SHP77 treated with DMSO at 0.1 percent for 48 hours (cell line): ENCODE measurements at regions not wholly inside any gene's neighbourhood (a gene's known extent, or its start where the extent isn't known, plus 50 kb on each side); places are given as distances from the start of the nearest gene placed in this dataset.

Experiments
- DNase-seq: peaks from one replicate; lab custom pipeline; 2025; lab: John Stamatoyannopoulos, UW

DNA sequence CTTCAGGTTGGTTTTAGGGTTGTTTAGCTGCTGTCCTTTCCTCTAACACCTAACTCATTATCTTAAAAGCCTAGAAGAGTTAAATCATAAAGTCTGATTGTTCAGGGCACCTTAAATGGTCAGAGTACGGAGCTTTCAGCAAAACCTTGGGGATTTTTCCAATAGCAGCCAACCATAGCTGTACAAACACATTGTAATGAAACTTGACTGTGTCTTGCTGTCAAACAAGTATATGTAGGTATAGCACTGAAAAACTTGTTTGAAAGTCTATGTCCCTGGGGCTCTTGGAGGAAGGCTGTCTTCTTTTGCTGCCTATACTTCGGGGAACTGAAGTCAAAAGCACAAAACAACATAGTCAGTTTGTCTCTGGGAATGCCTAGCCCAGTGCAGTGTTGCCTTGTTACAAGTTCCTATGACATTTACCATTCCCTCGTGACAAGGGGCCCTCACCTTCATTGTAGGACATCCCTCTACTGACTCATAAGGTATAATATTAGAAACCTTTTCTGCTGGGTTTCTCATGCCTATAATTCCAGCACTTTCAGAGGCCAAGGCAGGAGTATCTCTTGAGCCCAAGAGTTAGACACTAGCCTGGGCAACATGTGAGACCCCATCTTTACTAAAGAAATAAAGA, 474.5 kb upstream of the NBEA start:
- DNase-seq = no peak

DNA sequence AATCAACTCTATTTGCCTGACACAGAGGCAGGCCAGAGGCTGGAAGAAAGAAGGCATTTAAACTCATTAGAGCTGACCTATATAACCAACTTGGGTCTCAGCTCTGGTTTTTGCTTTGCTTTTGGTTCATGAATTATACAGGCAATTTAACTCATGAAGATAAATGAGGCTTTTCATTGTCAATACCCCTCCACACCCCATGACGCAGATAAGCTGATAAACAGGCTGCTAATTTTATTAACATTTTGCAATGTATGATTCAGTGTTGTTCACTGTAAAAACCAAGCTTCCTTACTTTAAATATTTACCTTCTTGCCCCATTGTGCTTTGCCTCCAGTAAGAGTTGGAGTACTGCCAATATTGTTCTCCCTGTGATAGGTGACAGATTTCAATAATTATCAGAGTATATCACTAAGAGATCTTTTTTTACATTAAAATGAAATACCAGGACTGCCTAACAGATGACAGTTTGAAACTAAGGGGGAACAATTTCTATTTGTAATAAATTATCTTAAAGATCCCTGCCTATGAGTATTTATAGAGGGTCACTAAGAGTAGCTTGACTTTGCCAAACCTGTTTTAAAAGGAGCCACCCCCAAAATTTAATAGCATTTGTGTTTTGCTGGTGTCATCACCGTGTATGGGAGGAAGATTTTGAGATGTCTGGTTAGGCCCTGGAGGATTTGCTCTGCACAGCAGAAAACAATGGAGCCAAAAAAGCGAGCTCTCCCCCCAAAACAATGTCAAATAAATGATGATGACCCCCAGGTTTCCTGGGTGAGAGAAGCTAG, 472.7 kb upstream of the NBEA start:
- DNase-seq = peak; percentile 75

DNA sequence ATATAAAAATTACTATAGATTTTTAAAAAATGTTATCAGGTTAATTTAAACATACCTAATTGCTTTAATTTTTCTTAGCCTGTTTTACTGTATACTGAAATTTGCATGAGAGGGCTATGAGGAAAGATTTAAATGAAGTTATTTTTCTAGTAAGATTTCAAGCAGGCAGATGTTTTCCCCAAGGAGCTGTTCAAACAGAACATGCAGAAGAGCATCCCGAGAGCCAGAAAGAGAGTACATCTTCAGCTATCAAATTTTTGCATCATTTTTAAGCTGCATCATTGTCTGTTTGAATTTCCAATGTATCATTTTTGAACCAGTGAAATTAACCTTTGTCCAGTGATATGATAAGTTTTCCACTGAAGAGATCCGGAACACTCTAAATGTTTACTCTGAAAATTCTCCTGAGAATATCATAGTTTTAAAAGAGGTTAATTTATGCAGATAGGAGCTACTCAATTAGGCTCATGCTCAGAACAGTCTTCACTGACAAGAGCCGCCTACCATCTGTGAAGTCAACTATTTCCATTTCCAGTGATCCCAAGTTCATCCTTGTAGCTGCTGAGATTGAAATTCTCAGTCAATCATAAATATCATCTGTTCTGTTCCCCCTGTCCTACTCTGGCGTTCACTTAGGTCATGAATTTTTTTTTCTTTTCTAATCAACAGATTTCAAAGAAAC, 467.7 kb upstream of the NBEA start:
- DNase-seq = no peak

DNA sequence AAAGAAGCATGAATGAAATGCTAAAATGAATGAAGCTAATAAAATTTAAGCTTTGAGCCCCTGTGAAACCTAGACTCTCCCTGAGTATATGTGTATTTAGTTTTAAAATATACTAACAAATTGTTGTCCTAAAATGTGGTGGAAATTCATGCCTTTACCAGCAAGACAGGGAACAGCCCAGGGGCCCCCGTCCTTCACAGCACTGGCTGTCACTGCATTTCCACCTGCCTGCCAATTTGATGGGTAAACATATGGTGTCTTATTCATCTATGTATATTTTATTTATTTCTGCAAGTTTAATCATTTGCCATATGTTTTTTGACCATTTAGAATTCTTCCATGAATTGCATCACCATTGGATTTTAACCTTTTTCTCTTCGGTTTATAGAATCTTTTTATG, 463.7 kb upstream of the NBEA start:
- no peak for DNase-seq

DNA sequence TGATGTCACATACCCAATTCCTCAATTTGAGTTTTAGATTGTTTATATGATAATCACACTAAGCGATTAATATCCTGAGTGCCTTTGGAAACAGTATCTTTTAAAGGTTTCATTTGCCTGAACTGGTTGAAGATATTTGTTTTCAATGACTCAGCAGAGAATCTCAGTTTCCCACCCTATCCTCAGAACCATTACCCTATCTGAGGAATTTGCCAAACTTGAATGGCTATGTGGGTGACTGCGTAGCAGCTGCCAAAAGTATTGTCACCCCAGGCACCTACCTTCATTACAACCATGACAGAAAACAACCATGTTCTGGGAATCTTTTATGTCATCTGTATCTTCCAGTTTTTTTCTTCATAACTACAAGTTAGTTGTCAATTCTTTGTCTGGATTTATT, 440.1 kb upstream of the NBEA start:
- DNase-seq = no peak

DNA sequence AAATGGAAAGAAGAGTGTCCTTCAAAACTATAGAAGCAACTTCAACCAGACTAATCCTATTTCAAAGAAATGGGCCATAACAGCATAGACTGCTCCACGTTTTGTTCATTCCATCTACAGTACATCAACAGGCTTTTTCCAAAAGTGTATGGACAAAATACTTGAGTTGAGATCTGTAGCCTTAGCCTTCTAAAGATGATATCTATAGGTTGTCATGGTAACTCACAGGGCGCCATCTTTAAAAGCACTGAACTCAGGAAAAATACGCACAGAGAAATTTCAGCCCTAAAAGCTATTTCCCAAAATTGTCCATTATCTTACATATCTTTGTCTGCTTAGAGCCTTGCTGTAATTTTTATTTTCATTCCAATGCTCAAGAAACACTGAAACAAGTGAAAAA, 439.4 kb upstream of the NBEA start:
- DNase-seq = no peak

DNA sequence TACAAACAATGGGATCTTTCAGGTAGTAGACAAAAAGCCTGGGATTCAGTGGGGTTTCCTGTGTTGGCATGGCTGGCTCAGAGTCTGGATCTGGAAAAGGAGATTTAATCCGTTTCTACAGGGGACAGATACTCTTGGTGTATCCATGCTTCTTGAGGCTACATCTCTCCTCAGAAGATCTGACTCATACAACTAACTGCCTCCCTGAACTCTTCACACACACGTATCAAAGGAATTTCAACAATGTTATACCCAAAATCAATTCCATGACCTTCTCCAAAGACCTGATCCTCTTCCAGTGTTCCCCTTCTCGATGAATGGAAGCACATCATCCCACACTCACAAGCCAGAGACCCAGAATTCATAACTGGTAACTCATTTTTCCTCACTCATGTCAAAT, 435.3 kb upstream of the NBEA start:
- DNase-seq = no peak

DNA sequence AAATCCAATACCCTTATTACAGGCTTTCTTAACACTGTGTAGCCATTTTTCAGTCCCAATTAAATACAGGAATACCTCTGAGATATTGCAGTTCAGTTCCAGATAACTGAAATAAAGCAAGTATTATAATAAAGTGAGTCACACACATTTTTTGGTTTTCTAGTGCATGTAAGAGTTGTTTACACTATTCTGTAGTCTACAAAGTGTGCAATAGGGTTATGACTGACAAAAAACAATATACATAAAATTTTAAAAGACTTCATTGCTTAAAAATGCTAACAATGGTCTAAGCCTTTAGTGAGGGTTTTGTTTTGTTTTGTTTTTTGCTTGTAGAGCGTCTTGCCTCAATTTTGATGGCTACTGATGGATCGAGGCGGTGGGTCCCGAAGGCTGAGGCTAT, 434.4 kb upstream of the NBEA start:
- DNase-seq = no peak

DNA sequence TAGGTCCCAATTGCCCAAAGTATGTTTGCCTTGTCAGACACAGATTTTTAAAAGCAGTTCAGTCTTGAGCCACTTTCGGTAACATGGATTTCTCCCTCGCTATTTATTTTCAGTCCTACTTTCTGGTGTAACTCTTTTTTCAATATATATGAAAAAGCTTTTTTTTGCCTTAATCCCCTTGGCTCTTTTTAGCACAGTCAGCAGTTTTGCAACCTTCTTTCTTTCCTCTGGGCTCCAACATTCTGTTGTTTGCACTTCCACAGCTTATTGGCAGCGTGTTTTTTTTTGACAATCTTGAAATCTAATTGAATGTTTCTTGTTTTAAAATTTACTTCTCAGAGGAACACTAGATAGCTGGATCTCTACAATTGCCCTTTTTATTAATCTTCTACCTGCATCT, 429.3 kb upstream of the NBEA start:
- no peak for DNase-seq

DNA sequence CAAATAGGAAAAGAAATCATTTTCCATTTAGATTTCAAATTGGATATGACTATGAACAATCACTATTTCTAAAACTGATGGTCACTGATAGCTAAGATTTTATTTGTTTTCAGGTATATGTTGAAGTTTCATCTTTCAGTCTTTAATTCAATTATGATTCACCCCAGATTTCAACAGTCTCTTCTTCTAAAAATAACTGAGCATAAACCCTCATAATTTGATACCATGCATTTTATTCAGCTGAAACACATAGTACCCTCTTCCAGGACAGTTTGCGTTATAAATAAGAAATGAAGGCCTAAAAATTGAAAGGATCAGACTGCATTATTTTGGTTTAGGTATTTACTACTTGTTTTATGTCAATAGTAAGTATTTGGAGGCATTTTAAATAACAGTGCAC, 428.5 kb upstream of the NBEA start:
- no peak for DNase-seq

DNA sequence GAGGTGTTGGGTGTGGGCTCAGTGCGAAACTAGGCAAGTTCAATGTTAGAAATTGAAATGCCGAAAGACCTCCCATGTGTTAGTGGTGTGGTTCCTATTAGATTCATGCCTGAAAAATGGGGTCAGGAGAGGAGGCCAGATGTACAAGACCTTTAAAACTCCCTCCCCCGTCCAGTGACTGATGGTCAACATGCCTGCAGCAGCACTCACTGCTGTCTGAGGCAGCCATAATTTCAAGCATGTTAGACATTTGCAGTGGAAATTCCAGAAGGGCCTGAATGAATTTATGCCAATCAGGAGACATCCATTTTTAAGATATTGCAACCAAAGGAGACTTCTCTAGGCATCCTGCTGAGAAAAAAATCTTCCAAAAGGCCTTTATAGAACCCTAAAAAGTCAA, 426.9 kb upstream of the NBEA start:
- no peak for DNase-seq

DNA sequence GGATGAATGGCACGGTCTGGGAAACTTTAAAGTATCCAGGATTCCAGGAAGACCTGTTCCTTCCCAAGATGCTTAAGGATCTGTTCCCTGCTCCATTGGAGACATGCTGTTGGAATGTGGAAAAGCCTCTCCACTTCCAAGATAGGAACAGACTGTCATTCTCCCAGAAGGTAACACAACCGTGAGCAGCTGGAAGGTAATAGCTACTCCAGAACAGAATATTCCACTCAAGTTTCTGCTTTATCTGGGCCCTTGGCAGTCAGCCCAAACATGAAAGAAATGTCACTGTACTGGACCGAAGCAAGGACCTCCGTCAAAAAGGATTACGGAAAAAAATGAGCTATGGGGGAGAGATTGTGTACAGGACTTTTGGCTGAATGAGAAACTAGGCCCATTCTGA, 420.9 kb upstream of the NBEA start:
- DNase-seq = no peak

DNA sequence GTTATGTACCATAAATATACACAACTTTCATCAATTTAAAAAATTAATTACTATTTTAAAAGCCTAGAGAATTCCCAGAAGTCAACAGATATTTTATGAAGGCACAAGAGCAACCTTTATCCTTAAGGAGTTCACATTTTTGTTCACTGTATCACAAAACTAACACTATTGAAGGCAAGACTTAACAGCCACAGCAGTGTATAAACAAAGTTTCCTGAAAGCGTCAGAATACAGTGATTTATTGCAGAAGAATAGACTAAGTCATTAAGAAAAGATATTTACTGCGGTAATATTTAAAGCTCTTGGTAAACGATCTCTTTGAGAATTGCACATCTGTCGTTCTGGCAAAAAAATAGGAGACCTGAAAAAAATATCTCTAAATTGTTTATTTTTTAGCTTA, 419.3 kb upstream of the NBEA start:
- no peak for DNase-seq

DNA sequence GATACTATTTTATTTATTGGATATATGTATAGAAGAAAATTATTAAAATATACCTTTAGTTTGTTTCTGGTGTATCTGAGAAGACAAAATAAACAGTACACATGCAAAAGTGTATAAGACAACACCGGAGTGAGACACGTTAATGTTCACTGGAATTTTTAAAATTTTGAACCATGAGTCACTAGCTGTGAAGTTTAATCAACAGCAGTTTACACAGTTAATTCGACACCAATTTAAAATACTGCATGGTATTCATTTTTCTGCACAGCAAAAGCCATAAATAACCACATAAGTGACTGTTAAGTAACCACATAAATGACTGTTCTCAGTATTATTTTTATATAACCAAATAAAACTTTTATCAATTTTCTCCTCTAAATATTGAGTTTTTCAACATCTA, 418.7 kb upstream of the NBEA start:
- DNase-seq = no peak

DNA sequence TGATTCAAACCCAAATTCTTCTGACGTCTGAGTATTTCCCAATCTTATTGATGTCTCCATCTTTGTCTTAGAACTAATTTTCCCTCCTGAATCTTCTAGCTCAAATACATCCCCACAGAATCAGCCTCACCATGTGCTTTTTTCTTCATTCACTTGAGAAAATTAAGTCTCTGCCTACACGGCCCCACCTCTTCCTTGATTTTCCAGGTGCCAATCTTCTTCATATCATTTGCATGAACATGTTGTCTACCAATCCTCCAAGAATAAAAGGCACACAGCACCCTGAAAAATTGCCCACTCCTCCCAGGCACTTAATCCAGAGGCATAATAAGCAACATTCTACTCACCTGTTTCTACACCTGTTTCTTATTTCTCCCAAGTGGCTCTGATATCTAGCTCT, 408.1 kb upstream of the NBEA start:
- no peak for DNase-seq

DNA sequence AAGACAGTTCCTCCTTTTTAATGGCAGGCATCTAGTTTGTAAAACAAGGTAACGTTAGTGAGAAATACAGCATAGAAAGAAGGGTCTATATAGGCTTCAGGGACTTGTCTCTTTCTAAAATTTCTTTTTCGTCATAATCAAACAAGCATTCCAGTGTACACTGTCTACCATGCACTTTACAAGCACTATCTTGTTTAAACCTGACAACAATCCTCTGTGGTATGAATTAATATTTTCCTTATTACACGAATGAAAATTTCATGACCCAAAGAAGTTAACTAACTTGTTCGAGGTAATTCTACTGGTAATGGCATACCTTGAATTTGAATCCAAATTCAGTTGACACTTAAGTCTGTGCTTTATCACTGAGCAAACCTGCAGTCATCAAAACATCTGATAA, 399.7 kb upstream of the NBEA start:
- DNase-seq = no peak

DNA sequence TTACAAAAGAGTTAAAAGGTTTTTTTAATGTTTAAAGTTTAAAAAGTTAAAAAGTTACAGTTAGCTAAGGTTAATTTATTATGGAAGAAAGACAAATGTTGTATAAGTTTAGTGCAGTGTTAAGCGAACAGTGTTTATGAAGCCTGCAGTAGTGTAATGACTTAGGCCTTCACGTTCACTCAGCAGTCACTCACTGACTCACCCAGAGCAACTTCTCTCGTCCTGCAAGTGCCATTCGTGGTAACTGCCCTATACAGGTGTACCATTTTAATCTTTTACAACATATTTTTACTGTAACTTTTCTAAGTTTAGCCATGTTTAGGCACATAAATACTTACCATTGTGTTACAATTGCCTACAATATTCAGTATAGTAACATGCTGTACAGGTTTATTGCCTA, 398.2 kb upstream of the NBEA start:
- no peak for DNase-seq

DNA sequence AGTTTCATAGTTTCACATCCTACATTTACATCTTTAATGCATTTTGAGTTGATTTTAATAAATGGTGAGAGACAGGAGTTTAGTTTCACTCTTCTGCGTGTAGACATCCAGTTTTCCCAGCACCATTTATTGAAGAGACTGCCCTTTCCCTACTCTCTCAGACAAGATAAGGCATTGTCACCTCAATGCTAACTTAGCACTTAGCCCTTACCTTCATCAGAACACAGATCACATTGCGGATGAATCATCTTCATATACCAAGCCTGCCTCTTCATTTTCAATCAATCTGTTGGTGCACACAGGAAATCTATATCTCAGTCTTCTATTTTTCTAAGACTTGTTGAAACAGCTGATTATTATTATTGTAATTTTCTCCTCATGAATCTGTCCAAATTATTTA, 396.6 kb upstream of the NBEA start:
- no peak for DNase-seq

DNA sequence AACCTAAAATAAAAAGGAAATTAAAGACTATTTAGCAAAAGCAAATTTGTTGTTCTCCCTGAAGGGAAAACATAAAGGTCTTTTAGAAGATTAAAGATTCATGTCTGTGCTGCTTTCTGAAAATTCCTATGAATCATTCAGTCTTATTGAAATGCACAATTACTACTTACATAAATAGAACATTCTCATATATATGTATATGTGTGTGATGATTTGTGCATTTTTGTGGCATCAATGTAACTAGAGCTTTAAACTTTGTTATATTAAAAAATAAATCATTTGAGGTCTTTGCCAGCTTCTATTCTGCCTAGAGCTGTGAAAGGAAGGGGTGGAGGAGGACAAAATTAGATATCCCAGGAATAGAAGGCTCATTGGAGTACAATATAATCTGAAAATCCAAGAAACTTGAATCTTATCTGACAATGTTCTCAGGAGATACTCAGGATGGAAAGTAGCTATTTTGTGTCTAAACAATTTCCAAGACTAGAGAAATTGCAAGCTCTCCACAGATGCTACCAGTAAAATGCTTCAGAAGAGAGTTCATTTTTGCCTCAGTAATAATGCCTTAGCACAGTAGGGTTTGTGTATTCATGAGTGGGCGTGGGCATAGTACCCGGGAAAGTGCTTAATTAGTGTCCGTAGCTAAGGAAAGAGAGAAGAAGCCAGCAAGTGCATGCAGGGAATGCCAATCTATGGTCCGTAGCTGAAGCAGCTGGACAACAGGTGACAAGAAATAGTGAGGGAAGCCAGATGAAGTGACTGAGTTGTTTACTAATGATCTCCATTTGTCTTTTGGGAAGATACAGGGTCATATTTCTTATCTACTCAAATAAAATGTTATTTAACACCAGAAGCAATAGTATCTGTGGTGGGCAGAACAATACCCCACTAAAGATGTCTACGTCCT, 395.5 kb upstream of the NBEA start:
- no peak for DNase-seq

DNA sequence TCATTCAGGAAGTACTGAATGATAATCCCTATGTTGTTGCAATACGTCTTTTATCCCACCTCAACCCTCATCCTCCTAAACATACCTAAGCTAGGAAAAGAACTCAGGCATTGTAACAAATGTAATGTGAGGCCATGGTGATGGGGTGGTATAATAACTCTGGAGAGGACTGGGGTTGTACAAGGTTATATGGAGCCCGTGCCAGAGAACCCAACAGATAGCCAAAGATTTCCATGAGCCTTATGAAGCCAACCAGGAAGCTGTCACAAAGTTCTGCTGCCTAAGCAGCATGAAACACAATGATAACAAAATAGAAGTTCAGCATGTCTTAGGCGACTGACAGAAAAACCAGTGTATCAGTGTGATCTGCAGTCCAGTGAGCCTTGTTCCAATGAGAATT, 394.1 kb upstream of the NBEA start:
- DNase-seq = no peak

DNA sequence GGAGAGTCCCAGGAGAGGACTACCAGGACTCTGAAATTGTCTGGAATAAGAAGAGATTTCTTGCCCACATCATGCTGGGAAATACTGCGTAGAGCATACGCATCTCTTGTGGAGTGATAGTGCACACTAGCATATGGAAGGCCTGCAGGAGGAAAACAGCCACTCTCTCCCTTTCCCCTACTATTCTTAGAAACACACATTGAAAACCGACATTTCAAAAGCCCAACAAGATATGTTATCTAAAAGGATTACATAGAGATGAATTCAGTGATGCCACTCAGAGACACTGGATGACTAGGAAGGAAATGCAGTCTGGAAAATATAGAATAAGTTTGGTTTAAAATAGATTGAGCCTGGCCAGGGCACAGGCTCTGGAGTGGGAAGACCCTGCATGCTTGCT, 388.7 kb upstream of the NBEA start:
- no peak for DNase-seq

DNA sequence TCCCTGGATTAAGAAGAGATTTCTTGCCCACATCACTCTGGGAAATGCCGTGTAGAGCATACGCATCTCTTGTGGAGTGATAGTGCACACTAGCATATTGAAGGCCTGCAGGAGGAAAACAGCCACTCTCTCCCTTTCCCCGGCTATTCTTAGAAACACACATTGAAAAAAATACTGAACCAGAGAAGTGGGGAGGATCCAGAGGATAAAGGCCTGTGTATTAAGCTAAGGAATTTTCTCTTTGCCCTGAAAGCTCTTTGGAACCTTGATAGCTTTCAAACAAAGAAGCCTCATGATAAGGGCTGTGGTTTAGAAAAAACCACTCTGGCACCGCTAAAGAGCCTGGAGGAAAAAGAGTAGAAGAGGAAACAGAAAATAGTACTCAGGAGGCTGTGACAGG, 386.1 kb upstream of the NBEA start:
- DNase-seq = no peak

DNA sequence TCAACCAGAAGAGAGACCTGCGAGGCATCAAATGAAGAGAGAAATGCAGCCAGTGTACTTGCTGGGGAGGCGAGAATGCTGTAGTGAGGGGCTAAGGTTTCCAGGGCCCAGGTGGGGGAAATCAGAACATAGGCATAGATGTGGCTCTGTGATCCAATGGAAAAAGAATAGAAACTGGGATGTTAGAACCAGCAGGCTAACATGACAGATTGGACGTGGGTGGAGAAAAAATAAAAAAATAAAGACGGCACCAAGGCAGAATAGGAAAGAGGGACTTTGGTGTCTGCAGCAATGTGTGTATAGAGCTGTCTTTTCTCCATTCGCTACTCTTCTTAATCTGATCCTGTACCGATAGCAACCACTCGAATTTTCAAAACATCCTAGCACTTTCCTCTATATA, 381.0 kb upstream of the NBEA start:
- no peak for DNase-seq
